GM19463 (cell line): ENCODE measurements at regions not wholly inside any gene's neighbourhood (a gene's known extent, or its start where the extent isn't known, plus 50 kb on each side); places are given as distances from the start of the nearest gene placed in this dataset.

Source experiments
- ATAC-seq: cut with Tn5 transposase; IDR thresholded peaks from one replicate; pipeline ENCODE4 v1.9.1; 2021; ENCODE audit warnings: mild to moderate bottlenecking, moderate library complexity; ENCODE audit not compliant: unreplicated experiment

DNA sequence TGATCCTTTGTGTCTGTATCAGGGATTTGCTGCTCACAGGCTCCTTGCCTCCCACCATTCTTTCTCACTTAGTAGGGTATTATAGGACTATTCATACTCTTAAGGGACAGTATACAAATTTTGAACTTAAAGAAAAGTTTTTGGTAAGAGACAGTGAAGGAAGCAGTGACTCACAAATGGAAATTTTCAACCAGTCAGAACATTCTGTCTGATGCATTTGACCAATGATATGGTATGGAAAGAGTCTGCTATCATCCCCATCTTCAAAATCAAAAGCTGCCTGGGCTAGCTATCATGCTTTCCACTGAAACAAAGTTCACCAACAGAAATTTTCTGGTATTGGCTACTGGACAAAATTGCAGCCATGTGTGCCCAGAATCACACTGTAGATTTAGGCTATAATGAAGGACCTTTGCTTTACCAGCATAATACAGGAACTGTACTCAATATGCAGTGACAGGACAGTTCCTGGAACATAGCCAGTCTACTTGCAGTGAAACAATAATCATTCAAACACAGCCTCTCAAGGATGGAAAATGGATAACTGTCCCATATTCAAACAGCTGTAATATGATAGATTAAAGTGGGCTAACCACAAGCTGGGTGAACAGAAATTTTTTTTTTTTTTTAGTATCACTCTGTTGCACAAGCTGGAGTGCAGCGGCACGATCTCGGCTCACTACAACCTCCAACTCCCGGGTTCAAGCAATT is 109.0 kb upstream of the ACSL4 start:
- no peak for ATAC-seq

- no peak for ATAC-seq
Measured at GRCh38 chrX:109842611-109843010, 109.6 kb upstream of the ACSL4 start.

DNA sequence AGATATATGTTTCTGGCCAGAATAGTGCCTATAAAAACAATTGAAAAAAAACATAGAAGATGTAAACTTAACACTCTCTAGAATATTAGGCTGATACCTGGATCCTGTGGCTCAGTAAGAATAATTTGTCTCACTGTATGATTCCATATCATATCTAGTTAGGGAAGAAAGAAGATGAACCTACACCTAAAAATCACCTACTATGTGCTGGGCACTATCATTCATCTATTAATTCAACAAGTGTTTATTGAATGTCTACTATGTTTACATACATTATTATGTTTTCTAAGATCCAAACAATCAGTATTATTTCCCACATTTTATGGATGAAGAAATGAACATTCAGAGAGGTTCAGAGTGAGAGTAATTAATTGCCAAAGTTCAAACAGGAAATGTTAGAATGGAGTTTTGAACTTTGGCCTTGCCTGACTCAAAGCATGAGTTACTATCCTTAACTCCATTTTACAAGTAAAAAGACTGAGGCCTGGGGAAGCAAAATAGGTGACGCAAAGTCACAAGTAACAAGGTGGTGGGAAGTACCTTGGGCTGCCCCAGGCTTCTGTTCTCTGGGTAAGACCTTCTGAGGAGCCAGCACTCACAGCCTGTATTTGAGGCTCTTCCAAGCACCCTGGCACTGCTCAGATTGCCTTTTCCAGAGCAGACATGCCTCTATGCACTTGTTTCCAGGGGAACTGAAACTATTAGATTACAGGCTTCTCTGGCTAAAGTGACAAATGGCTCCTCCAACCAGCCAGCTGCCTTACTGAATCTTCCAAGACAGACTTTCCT is 111.1 kb upstream of the ACSL4 start:
- ATAC-seq: peak; percentile 53

DNA sequence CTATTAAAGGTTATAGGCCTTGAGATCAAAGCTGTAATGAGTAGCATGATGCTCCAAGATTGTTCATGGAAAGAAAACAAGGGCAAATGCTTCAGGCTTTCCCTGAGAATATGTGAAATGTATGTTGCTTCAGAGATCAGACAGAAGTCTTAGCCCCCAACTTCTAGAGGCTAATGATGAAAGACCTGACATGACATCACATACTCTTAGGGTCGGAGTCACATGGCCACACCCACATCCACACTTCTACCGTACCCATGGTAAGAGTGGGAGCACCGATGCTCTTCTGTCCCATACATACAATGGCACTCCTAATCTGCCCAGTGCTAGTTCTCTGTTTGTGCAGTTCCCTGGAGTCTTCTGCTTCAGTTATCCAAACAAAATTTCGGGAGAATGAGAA is 111.9 kb upstream of the ACSL4 start:
- no peak for ATAC-seq

DNA sequence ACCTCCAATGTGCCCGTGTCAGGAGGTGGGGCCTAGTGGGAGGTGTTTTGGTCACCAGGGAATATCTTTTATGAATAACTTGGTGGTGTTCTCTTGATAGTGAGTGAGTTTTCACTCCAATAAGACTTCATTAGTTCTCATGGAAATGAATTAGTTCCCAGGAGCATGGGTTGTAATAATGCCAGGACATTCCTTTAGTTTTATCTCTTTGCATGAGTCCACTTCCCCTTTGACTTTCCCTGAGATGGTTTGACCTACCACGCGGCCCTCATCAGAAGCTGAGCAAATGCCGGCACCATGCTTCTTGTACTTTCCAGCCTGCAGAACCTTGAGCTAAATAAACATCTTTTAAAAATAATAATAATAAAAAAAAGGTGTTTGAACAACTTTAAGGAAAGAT is 112.9 kb upstream of the ACSL4 start:
- no peak for ATAC-seq

DNA sequence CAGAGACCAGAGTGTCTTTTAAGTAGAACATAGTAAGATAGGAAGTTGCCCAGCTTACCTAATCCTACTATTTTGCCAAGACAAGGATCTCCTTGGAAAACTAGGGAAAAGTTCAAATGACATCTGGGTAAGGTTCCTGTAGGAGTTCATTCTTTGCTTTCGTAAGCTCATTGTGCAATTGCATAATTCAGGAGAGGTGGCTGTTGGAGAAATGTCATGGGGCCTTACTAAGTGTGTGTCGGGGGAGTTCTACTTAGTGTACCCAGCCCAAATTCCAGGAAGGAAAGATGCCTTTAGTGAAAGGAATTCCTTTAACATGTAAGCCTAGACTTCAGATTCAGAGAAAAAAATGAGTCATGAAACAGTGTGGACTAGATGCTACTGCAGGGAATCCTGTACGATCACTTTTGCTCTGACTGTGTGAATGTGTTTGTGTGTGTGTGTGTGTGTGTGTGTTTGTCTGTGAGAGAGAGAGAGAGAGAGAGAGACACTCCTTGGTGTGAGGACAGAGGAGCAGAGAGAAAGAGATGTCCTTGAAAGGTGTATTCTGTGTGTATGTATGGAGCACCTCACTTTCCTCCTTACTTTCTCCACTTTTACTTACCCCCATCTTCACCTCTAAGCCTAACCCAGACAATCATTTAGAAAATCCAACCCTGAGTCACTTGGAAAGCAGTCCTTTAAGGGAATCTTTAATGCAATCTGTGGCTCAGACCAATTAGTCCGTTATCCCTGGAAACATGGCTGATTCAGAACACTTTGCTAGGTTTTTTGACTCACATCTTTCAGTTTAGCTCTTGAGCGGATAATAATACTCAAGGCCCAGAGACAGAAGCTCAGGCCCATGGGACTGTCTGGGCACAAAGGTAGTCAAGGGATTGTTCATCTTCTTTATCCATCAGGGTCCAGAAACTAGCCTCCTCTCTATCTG is 114.5 kb upstream of the ACSL4 start:
- no peak for ATAC-seq

DNA sequence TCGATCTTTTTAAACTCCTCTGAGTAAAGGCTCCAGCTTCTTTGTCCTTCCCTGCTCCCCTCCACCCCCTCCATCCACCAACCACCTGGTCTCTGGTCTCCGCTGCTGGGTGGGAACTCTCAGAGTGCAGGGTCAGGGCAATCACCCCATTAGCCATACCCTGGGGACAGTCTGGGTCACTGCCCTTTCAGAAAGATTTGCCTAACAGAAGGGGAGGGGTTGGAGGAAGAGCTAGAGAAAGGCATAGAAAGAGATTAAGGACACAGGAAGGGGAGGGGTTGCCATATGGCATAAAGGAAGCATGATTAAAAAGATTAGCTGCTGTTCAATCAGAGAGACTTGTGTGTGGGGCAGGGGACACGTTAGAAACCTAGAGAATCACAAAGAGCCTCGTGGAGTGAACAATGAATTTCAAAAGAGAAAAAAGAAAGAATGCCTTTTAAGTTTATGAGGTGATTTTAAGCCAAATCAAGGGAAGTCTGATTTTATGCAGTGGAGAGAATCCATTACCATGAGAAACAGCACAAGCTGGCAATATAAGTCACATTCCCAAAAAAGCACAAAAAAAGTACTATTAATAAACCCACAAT is 115.5 kb upstream of the ACSL4 start:
- ATAC-seq: peak; percentile 78

- no peak for ATAC-seq
Measured at GRCh38 chrX:109854096-109854495, 121.0 kb upstream of the ACSL4 start.

DNA sequence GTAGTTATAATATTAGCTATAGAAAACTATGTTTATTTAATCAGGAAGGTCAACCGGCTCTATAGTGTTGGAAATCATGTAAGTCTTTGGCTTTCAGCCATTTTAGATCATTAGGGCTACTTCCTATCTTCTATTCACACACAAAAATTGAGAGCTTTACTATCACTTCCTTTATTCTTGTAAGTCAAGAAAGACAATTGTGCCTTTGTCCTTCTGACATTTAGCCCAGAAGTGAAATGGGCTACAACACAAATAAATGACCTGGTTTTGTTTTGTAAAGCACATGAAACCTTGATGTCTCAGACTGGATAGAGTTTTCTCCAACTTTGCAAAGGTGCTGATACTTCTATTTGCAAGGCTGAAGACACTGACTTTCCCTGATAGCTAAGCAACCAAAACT is 122.4 kb upstream of the ACSL4 start:
- ATAC-seq: peak; percentile 73

DNA sequence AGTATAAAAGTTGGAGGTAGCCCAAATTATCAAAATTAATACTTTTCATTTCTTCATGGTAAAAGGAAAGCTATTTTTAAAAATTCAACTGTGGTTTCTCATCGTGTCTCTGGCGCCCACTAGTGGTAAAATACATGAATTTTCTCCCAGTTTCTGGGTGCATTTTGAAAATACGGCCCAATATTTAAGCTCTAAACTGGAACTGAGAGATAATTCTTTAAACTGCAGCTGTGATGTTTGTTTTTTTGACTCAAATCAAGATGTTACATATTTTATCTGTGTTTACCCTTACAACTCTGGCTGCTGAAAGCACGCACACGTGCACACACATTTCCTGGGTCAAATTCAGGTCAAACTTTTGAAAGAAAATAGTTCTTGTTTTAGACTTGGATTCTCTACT is 123.9 kb upstream of the ACSL4 start:
- ATAC-seq: no peak

DNA sequence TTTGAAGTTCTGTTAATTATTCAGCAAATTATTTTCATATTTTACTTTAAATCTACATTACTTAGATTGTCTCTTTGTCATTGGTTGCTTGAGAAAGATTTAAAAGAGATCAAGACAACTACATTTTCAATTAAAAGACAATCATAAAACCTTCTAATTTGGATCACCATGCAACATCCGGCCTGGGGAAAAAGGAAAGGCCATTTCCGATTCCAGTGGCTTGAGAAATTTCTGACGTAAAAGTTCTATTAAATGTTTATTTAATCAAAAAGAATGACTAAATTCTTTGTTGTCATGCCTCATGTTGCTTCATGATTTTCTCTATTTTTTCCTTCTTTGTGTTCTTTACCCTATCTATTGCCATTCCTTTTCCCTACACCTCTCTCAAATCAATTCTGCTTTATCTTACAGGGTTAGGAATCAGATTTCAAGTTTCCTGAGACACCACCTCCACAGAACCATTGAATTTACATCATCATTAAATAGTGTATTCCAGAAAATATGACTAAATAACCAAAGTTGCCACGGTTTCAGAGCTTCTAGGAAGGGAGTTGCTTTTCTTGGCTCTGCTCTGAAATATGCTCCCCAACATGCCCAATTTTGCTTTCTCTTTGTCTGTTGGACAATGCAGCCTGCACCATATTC is 124.6 kb upstream of the ACSL4 start:
- ATAC-seq: no peak

DNA sequence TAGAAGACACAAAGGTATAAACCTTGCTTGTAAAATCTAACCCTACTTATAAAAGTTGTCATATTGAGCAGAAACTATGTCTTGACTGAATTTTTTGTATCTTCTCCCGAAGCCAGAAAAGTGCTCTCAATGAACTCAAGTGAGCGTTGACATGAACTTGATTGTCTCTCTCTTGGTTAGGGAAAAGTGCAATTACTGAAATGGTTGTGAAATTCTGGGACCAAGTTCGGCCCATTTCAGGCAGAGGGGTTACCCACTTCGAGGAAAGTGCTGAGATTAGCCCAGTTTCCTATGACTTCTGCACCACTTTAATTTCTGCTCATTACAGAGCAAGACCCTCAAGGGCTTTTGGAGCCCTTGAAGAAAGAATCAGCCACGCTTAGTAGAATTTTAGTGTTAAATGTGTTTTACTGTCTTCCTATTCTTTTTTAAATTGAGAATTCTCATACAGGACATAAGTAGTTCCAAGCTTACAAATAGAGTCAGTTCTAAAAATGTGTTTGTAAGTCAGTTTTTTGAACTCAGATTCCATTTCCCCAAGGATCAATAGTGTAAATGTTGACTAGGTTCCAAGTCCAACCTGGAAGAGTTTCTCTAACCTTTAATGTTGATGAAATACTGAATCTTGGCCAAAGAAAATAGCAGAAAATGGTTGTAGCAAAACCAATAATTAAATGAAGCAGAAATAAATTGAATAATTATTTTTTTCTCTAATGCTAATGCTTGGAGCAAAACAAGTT is 125.7 kb upstream of the ACSL4 start:
- no peak for ATAC-seq

- ATAC-seq: no peak
Measured at GRCh38 chrX:109859651-109860050, 126.6 kb upstream of the ACSL4 start.

GRCh38 chrX:109862433-109862832 is 129.4 kb upstream of the ACSL4 start:
- no peak for ATAC-seq

GRCh38 chrX:109863811-109864210 is 130.8 kb upstream of the ACSL4 start:
- no peak for ATAC-seq

- ATAC-seq: no peak
Measured at GRCh38 chrX:109871121-109871888, 131.6 kb upstream of the TMEM164 start.

DNA sequence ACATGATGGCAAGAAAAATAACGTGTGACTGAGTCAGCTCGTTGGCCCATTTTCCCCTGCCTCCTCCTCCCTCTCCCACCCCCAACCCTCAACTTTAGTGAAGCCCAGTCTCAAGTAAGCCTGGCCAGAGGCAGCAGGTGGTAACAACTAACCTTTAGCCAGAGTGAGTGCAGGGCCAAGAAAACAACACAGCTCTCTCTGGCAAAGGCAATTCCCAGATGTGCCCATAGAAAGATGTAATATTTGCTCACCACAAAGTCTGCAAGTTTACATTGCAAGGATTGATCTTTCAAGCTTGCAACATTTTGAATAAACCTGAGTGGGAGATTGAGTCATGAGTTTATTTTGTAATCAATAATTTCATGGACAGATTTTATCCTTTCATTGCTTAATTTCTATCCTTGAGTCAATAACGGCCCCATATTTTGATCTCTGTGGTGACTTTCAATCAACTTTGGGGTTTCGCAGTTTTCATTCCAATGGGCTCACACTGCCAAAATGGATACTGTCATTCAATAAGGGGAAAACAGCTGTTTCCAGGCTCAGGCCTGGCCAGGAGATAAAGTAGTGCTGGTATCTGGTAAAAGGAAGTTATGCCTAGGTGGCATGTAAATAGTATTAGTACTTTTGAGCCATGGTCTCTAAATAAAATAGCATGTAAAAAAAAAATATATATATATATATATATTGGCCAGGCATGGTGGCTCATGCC is 130.7 kb upstream of the TMEM164 start:
- ATAC-seq: no peak

DNA sequence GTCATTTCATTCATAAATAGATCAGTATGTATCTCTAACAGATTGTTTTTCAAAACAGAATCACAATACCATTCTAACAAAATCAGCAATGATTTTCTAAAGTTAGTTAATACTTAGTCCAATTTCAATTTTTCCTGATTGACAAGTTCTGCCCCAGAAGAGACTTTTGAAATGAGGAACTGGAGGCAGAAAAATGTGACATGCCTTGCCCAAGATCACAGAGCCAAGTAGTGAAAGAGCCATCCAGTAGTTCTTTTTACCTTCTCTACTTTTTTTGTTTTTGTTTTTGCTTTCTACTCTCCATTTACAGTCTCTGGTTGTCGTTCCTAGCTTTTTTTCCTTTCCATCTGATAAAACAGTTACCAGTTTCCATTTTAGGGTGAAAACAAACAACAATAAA is 129.3 kb upstream of the TMEM164 start:
- no peak for ATAC-seq

DNA sequence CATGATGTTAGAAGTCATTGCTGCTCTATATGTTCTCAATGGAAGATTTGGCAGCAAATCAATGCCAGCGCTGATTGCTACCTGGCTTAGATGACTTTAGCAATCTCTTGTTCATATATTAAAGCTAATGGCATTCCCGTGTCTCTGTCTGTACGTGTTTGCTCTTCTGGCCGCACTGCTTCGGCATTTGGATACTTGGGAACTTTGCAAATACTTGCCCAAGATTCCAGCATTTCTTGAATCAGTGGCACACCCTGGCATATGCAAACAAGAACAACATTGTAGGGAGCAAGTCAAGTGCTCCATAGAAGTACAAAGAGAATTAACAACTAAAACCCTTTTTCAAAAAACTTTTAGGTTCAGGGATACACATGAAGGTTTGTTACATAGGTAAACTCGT is 128.9 kb upstream of the TMEM164 start:
- ATAC-seq: no peak
